HG02943 (cell line): ENCODE measurements at regions not wholly inside any gene's neighbourhood (a gene's known extent, or its start where the extent isn't known, plus 50 kb on each side); places are given as distances from the start of the nearest gene placed in this dataset.
A peak's percentile ranks its signal among the peaks of the same experiment; 100 is the strongest.

Experiments
- ATAC-seq: cut with Tn5 transposase; IDR thresholded peaks from one replicate; pipeline ENCODE4 v1.9.1; 2021; ENCODE audit warnings: mild to moderate bottlenecking, low read depth, moderate library complexity; ENCODE audit not compliant: unreplicated experiment

DNA sequence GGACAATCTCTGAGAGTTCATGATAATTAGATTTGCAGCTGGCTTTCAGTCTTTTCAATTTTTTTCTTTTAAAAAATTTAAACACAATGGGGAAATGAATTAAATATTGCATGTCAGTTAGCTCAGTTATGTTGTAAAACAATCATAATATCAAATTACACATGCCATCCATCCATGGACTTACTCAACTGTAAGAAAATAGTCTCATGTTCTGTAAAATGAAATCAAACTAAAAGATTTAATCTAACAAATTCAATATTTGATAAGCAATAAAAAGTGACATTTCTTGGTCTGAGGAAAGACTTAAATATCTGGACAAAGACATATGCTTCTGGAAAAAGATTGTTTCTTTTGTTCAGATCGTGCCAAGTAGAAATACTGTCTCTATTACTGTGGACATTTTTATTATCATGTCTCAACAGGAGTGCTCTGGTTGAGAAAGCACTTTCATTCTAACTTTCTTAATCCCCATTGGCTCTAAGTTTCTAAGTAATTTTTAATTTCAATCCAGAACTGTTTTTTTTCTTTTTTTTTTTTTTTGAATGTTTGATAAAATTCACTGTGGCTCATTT, 179.2 kb upstream of the FAM3C start:
- no peak for ATAC-seq

DNA sequence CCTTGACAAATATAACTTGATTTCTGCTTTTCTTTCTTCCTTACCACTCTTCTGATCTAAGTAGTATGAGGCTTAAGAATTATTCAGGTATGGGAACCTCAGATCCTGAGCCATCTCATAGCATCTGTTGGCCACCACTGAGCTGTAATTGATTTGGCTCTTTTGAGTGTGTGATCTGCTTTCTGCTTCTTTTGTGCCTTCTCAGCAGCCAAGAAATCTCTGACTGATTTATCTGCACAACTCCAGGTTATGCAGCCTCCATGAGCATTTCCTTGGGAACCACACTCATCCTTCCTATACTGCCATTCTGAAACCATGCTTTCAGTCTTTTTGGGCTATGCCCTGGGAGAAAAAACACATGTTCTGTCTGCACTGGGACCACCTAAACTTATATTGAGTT, 178.0 kb upstream of the FAM3C start:
- ATAC-seq, result no peak

DNA sequence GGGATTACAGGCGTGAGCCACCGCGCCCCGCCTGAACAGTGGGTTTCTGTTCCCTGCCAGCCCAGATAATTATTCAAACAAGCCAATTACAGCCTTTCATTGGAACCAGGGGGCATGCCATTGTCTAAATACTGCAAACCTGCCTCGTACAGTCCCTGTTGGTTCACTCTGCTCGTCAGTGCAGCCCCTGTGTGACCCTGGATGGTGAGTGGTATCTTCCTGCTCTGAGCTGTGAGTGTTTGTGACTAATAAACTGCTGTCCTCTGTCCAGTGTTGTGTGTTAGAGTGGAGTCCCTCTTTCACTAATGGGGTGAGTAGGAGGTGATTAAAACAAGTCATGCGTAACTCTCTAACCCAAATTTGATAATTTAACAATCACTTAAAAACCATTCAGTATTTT, 176.5 kb upstream of the FAM3C start:
- ATAC-seq, result no peak

DNA sequence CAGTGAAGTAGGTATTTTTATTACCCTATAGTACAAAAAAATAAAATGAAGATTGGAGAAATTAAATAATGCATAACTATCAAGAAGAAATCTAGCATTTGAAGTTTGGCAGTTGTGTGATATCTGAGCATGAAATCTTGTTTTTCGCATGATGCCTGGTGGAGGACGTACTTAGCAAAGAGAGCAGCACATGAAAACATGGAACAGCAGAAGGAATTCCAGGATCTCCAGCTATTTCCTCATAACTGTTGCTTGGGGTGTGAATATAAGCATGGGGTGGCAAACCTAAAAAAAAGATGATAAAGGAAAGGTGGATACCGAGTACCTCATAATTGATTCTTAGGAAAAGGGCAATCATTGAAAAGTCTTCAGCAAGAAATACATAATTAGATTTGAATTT, 174.3 kb upstream of the FAM3C start:
- no peak for ATAC-seq

DNA sequence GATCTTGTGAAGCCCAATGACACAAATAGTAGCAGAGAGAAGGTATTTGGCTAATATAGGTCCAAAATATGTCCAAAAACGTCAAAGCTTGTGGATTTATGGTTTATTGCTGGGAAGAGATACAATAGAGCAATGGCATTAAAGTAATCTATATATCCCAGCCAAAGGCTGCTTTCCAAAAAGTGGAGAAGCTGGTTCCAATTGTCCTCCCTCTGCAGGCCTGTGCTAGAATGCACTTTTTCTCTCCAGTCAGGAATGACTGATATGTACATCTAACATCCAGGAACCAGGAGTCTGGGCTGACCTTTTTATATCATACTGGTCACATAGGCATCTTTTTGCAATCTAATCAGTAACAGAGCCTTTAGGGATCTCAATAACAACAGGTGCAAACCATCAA, 167.1 kb upstream of the FAM3C start:
- ATAC-seq, result no peak

DNA sequence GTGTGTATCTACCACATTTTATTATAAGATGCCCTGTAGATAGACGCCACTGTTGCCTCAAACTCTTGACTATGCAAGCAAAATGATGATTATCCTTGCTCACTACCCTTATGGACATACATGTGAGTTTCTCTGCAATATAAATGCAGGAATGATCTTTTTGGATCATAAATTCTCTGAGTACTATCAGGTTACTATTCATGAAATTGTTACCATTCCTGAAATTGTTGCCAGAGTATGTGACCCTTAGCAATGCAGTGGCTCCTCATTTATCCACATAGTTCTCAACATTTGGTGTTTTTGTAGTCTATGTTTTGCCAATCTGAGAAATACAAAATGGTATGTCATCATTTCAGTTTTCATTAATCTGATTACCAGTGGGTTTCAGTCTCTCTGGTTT, 166.2 kb upstream of the FAM3C start:
- no peak for ATAC-seq

DNA sequence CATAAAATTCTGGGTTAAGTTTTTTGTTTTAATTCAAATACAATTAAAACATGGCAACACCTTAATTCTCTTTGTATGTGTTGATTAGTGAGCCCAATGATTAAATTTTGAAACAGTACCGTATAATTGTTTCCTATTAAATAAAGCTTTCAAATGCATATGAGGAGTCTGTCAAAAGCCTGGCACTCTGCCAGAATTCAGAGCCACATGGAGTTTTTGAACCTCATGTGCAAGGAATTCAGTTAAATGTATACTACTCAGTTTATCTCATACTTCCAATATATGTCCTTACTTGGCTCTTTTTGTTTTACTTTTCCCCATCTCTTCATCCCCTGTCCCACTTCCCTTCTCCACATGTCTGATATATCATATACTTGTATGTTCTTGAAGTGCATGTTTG, 165.6 kb upstream of the FAM3C start:
- ATAC-seq, result no peak

DNA sequence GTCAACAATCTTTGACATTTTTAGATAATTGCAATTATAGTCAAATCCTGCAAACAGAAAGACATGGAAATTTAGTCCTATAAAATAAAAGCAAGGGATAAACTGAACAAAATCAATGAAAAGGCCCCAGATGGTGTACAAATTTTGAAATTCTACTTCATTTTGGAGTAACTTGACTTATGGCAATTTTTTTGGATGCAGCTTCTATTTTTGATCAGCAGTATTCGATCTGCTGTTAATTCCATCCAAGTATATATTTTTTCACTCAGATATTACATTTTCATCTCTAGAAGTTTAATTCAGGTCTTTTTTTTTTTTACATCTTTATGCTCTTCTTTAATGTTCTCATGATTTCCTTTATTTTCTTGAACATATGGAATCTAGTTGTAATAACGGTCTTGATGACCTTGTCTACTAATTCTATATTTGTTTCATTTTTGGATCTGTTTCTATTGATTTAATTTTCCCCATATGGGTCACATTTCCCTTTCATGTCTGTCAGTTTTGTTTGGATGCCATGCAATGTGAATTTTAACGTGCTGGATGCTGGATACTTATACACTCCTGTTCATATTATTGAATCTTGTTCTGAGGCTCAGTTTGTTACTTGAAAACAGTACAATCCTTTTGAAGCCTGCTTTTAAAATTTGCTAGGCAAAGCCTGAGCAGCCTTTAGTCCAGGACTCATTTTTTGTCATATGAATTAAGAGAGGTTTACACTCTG, 164.3 kb upstream of the FAM3C start:
- ATAC-seq, result no peak

DNA sequence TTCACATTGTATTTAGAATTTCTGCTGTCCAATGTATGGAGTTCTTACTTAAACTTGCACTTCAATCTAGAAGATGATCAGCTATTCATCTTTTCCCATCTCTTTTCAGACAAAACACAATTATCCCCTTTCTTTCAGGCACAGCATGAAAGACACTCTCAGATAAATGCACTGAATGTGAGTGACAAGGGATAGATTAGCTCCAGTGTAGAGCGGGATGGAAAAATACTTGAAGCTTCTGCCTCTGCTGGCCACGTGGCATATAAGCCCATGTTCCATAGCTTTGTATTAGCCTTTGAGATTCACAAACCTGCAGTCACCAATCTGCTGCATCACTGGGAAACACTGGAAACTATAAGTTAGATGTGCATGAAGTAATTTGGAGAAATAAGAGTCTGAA, 162.2 kb upstream of the FAM3C start:
- no peak for ATAC-seq

DNA sequence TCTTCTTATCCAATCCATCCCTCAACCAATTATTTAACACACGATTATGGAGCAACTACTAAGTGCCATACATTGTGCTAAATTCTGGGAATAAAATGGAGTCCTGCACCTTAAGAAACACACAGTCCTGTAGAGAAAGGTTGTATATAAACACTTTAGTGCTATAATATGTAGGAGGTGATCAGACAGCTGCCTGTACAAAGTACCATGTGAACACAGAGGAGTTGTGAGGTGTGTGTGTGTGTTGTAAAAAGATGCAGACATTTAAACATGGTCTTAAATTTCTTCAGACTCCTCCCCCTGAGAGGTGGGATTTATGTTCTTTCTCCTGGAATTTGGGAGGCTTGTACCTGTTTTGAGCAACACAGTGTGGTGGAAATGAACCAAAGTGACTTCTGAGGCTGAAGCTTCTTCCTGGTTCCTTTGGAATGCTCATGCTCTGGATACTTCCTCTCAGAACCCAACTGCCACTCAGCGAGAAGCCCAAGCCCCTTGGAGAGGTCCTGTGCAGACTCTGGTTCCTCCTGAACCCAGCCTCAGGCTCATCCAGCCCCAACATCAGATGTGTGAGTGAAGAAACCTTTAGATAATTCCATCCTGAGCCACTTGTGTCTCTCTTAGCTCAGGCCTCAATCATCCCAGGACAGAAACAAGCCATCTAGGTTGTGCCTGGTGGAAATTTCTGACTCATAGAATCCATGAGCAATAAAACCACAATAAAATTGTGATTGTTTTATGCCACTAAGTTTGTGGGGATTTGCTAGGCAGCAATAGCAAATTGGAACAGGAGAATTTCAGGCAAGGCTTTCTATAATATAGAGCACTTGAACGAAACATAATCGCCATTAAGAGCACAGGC, 161.2 kb upstream of the FAM3C start:
- no peak for ATAC-seq

DNA sequence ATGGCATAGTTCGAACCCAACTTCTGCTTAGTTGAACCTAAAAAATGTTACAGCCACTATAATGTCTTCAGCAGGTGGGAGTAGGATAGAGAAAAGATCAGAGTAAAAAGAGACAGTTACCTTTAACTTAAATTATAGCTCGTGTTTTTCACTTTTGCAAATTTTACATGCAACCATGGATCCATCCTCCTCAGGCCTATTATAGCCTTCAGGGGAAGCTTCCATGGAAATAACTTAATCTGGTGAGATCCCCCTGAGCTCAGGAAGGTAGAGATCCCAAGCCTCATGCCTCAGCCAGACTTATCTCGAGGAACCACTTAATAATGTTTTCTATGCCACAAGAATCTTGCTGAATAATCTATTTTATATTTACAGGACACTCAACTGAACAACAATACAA, 159.4 kb upstream of the FAM3C start:
- no peak for ATAC-seq

DNA sequence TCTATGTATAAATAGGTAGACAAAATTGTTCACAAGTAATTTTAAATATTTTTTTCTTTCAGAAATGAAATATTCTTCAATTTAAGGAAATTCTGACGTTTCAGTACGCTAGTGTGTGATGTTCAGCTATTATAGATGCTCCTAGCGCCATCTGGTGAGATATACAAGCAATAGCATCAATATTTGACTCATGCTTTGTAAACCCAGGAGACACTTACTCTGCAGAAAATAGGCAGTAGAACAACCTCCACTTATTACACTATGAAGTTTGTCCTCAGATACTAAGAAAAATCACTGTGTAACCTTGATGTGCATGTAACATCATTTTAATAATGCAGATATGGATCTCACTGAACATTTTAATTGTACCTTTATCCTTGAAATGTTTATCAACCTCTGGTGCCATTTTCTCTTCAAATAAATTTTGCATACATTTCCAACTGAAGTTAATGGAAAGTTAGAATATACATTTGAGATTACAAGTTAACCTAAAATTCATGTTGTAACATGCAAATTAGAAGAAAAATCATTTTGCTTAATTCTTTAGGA, 151.5 kb upstream of the FAM3C start:
- peak; percentile 74 for ATAC-seq

DNA sequence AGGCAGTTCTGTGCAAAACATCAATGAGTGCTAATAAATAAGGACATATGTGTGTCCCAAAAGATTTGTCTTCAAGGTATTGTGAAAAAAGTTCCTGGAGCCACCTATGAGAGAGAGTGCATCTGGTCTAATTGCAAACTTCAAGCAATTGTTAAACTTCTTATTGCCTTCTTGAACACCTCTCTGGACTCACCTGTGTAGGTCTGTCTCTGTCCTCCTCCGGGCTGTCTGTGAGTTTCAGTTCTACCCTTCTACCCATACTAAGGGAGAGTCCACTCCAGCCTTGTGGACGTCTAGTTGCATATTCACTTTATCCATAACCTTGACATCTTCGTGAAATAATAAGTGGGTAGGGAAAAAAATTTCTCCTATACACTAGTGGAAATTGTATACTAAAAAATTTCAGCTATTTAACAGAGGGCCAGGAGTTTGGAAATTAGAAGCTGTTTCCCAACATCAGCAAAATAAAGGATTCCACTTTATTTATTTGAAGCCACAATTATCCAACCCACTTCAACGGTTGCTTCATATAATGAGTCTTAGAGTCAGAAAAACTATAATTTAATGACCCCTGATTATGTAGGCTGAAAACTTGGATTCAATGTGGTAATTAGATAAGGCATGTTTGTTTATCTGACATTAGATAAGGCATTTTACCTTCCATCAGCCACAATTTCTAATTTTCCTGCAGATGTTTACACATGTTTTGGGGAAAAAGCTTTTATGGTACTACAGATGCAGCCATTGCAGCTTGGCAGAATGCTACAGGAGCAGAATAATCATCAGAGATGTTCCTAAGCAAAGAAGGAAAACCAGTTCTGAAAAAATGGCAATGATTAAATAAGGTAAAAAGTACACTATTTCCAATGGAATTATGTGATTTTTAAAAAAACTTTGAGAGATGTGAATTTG, 150.8 kb upstream of the FAM3C start:
- ATAC-seq, result no peak

DNA sequence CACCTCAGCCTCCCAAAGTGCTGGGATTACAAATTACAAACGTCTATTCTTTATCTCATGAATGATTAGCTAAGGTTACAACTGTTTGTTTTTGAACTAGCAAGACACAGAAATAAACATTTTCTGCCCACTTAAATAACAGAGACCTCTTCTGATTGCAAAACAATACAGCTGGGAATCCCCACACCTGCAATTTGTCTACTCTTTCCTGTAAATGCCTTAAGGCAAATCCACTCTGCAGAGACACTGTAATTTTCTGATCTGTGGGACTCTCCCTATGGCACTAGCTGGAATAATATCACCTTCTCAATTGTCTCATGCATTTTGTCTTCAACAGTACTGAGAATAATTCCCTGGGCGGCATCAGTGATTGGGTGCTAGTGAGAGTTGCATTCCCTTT, 149.3 kb upstream of the FAM3C start:
- no peak for ATAC-seq

DNA sequence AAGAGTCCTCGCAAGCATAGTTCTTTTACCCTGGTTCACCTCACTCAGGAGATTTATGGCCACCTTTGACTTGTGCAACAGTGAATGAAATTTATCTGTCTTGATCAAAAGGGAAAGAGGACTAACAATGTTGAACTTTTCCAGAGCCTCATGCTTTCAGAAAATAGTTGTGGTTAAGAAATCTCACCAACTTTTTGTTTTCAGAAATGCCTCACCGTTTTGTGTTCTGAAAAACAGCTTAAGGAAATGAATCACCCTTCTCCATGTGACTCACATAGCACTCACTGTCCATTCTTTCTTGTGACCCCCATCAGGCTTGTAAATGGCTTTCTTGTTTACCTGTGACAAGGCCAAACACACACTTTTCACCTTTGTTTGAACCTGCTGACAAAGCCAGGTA, 148.6 kb upstream of the FAM3C start:
- no peak for ATAC-seq

DNA sequence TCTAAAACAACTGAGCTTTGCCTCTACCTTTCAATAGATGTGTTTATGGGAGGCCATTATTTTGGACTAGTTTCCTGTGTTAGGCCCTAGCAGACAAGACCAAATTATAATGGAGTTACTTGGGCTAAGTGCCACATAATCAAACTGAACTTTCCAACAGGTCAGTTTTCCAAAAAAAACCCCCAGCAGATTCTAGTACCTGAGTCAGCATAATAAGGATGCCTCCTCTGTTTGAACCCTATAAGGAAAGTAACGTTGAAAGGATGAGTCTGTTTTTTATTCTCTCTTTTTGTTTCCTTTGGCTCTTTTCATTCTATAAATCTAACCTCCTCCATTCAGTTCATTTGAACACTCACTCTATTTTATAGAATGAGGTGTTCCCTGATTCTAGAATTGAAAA, 148.1 kb upstream of the FAM3C start:
- no peak for ATAC-seq

DNA sequence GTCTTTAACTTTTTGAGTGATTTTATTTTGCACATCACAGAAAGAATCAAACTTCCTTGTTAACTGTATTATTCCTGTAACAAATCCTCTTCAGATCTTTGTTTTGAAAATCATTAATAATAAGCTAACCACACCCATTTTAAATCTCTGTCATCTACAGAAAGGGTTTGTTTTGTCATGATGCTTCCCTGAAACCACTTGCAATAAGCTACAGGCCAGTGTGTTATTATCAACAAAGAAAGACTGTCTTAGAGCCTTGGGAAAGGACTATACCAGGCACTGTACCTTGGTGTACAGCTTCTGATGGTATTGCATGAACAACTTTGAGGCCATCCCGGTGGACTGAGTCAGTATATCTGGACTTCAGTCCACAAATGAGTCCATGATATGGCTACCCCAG, 145.3 kb upstream of the FAM3C start:
- ATAC-seq, result no peak

DNA sequence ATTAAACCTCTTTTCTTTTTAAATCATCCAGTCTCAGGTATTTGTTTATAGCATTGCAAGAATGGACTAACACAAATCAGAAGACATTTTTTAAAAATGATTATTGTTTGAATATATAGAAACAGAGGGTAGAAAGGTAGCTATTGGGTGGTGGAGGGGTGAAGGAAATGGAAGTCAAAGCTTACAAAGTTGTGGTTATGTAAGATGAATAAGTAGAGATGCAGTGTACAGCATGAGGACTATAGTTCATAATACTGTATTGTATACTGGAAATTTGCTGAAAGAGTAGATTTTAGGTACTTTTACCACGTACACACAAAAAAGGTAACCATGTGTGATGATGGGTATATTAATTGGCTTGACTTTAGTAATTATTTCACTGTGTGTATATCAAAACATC, 144.0 kb upstream of the FAM3C start:
- no peak for ATAC-seq

DNA sequence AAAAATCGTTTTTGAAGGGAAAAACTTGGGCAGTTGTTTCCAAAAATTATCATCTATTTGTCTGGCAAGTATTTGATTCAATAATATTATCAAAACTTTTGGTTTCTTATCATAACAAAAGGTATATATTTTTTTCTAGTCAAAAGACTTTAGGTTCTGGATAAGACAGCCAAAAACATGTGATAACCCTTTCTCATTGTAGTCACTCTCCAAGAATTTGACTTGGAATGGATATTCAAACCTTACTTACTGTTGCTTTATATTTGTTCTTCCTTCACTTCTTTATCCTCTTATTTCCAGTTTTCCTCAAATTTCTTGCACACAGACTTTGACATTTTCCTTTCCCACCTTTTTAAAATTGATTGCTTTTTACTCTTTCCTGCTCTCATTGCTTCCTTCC, 140.9 kb upstream of the FAM3C start:
- ATAC-seq, result no peak
